ENCODE measurements at regions not wholly inside any gene's neighbourhood (a gene's known extent, or its start where the extent isn't known, plus 50 kb on each side); places are given as distances from the start of the nearest gene placed in this dataset.

DNA sequence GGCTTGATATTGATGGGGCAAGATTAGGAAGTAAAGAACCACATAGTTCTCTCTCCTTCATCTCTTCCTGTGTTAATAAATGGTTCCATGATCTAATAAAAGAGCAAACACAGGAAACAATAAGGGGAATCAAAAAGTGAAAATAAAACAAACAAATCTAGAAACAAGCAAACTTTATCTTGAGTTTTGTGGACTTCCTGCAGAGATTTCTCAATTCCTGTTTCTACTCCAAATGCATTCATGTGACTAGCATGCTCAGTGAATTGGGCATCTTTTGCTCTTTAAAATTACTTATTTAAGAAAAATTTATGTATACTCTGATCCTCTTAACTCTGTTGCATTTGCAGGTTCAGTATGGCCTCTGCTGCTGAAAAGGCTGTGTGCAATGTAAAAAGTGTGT, 682.0 kb downstream of the KCTD8 start:
- DNase-seq (ENCODE audit: low spot score in 2 of 2), result no peak
- Histone ChIP-seq H3K36me3 (no peaks in the 10 kb centered on the region), H3K4me3 (no peak overlapping the region), H3K27me3 (no peaks in the 10 kb centered on the region), H3K4me1 (no peaks in the 10 kb centered on the region), H3K9me3 (no peaks in the 10 kb centered on the region), H3K27ac (no peak overlapping the region)
- TF ChIP-seq EP300 (IDR thresholded peaks at IDR 0.05), result no peak
- no peak for TF ChIP-seq CTCF (IDR thresholded peaks at IDR 0.05)
- no peak for TF ChIP-seq POLR2A (IDR thresholded peaks at IDR 0.05)

- Histone ChIP-seq H3K27me3 (no peaks in the 10 kb centered on the region), H3K4me1 (no peaks in the 10 kb centered on the region), H3K9me3 (no peaks in the 10 kb centered on the region), H3K36me3 (no peaks in the 10 kb centered on the region), H3K4me3 (no peak overlapping the region), H3K27ac (no peak overlapping the region)
- TF ChIP-seq EP300 (IDR thresholded peaks at IDR 0.05), result no peak
- TF ChIP-seq CTCF (IDR thresholded peaks at IDR 0.05), result peak in 1 of 5 experiments; percentile 11
- no peak for TF ChIP-seq POLR2A (IDR thresholded peaks at IDR 0.05)
- 63 to 69% methylated on average over 1 of the region's 1 CpG for WGBS, 2 donors
- DNase-seq (ENCODE audit: low spot score in 2 of 2), result no peak
Measured at GRCh38 chr4:43776371-43776770, 672.2 kb downstream of the KCTD8 start.

- DNase-seq (ENCODE audit: low spot score in 2 of 2), result no peak
Measured at GRCh38 chr4:43778187-43778915, 670.3 kb downstream of the KCTD8 start.

GRCh38 chr4:43781125-43781524, 667.5 kb downstream of the KCTD8 start:
- Histone ChIP-seq H3K36me3 (no peaks in the 10 kb centered on the region), H3K9me3 (no peaks in the 10 kb centered on the region), H3K4me3 (no peak overlapping the region), H3K27ac (no peak overlapping the region), H3K27me3 (no peaks in the 10 kb centered on the region), H3K4me1 (no peaks in the 10 kb centered on the region)
- DNase-seq (ENCODE audit: low spot score in 2 of 2), result no peak
- TF ChIP-seq CTCF (IDR thresholded peaks at IDR 0.05) (no peak), EP300 (IDR thresholded peaks at IDR 0.05) (no peak), POLR2A (IDR thresholded peaks at IDR 0.05) (no peak)

More at GRCh38 chr4:43778187-43778915, 670.3 kb downstream of the KCTD8 start:
- Histone ChIP-seq H3K4me1 (no peaks in the 10 kb centered on the region), H3K27me3 (no peaks in the 10 kb centered on the region), H3K4me3 (no peak overlapping the region), H3K36me3 (no peaks in the 10 kb centered on the region), H3K9me3 (no peaks in the 10 kb centered on the region), H3K27ac (no peak overlapping the region)
- 85 to 89% methylated on average over 3 of the region's 3 CpGs for WGBS, 2 donors
- TF ChIP-seq CTCF (IDR thresholded peaks at IDR 0.05) (no peak), EP300 (IDR thresholded peaks at IDR 0.05) (no peak), POLR2A (IDR thresholded peaks at IDR 0.05) (no peak)

DNA sequence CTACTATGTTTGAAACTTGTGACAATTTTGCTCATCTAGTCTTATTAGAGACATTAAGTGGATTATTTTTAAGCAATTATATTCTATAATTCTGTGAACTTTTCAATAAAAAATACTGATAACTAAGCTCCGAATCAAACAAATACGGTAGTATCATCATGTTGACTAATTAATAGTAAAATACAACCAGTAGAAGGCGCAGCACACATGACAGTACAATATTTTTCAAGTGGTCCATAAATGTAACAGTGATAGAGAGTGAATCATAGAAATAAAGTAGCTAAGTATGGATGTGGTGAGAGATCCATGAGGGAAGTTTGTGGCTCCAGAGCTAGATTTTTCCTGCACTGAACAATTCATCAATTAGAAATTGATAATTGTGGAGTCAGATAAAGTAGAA, 666.2 kb downstream of the KCTD8 start:
- Histone ChIP-seq H3K9me3 (no peaks in the 10 kb centered on the region), H3K27me3 (no peaks in the 10 kb centered on the region), H3K36me3 (no peaks in the 10 kb centered on the region), H3K27ac (no peak overlapping the region), H3K4me1 (no peaks in the 10 kb centered on the region), H3K4me3 (no peak overlapping the region)
- no peak for DNase-seq (ENCODE audit: low spot score in 2 of 2)
- 83% methylated on average over 3 of the region's 3 CpGs for WGBS, 2 donors
- TF ChIP-seq EP300 (IDR thresholded peaks at IDR 0.05), result no peak
- TF ChIP-seq POLR2A (IDR thresholded peaks at IDR 0.05), result no peak
- no peak for TF ChIP-seq CTCF (IDR thresholded peaks at IDR 0.05)
